Psoas muscle (tissue), 7 donors: ENCODE measurements at regions not wholly inside any gene's neighbourhood (a gene's known extent, or its start where the extent isn't known, plus 50 kb on each side); places are given as distances from the start of the nearest gene placed in this dataset.

Source experiments
- ATAC-seq, 4 donors: fragments of 200-7000 bp; cut with Tn5 transposase; one replicate each; pipeline ENCODE4 v1.9.1; 2020; ENCODE audit warnings: moderate library complexity in 3 of 4, mild to moderate bottlenecking in 2 of 4
- DNase-seq, 2 donors: peaks; one replicate each; pipeline ENCODE4 v3.0.0-alpha.2; 2020
- H3K27ac ChIP-seq: fragments of 200-600 bp; one replicate; pipeline ENCODE4 v1.8.0; 2022
- H3K27me3 ChIP-seq, 3 donors: fragments of 200-600 bp in 1 of 3; one replicate each; pipeline versions ENCODE4 v1.6.1 to v1.8.0; 2013 to 2022; ENCODE audit warnings: low read length in 2 of 3, mild to moderate bottlenecking in 2 of 3, moderate library complexity in 1 of 3; ENCODE audit not compliant: insufficient read depth in 3 of 3
- H3K36me3 ChIP-seq, 2 donors: fragments of 200-600 bp in 1 of 2; one replicate each; pipeline versions ENCODE4 v1.6.1 to v1.8.0; 2013 to 2022; ENCODE audit warnings: low read depth in 1 of 2, mild to moderate bottlenecking in 1 of 2, moderate library complexity in 1 of 2; ENCODE audit not compliant: insufficient read depth in 1 of 2
- H3K4me1 ChIP-seq: fragments of 200-600 bp; one replicate; pipeline ENCODE4 v1.8.0; 2022
- H3K4me3 ChIP-seq: fragments of 200-600 bp; one replicate; pipeline ENCODE4 v1.8.0; 2022; ENCODE audit warnings: mild to moderate bottlenecking
- H3K9me3 ChIP-seq: fragments of 200-600 bp; one replicate; pipeline ENCODE4 v1.8.0; 2022
- CTCF ChIP-seq: fragments of 200-600 bp; IDR thresholded peaks from one replicate; pipeline ENCODE4 v1.8.0; 2022; ENCODE audit warnings: antibody characterized with exemption
- WGBS, 3 donors: extraction: QIAGEN DNeasy Blood & Tissue Kit; methylation state at CpG; one replicate each; pipeline versions ENCODE4 v1.1.6 to v1.1.7; 2013; 5-methylcytosine and 5-hydroxymethylcytosine counted together
- intact Hi-C, 2 donors: fragments of 100-400 bp; cut with DNase I; formaldehyde crosslinking; loops; one replicate each; pipeline versions ENCODE4 v1.11.0 to v1.14.2; 2022
- donor health status: healthy with polysubstance abuse.
- donor health status: DM: no; HTN: no; CAD: no; lungs with moderate emphysema.
- donor health status: Bipolar disorder and iron deficiency.
- donor health status: healthy.
- donor health status: DM: yes; HTN: yes; CAD: no.
- donor health status: DM: no; HTN: no; CAD: no.
- donor health status: DM: yes; HTN: yes; CAD: no.

- WGBS, 3 donors: 77 to 83% (median 79%) methylated on average over 5 of the region's 5 CpGs
- ATAC-seq (no peak), DNase-seq (no peak)
- intact Hi-C loops: no loop called here
- Histone ChIP-seq H3K4me3 (no peak overlapping the region), H3K9me3 (no peaks in the 10 kb centered on the region), H3K27ac (no peak overlapping the region), H3K4me1 (no peaks in the 10 kb centered on the region), H3K36me3 (no peaks in the 10 kb centered on the region), H3K27me3 (no peaks in the 10 kb centered on the region)
- TF ChIP-seq CTCF: no peak
Observed at GRCh38 chr9:73056245-73056644, 95.4 kb upstream of the ANXA1 start.

GRCh38 chr9:73054091-73054490, 97.6 kb upstream of the ANXA1 start:
- no peaks in the 10 kb centered on the region for H3K36me3 ChIP-seq
- no peak overlapping the region for H3K4me3 ChIP-seq
- no peak for DNase-seq
- H3K4me1 ChIP-seq: peaks cover 12% of the 10 kb centered on the region
- H3K27ac ChIP-seq: no peak overlapping the region
- no peaks in the 10 kb centered on the region for H3K9me3 ChIP-seq
- intact Hi-C loops: no loop called here
- H3K27me3 ChIP-seq: no peaks in the 10 kb centered on the region
- no peak for TF ChIP-seq CTCF
- ATAC-seq: no peak

- DNase-seq (no peak), ATAC-seq (no peak)
- Histone ChIP-seq H3K9me3 (no peaks in the 10 kb centered on the region), H3K4me3 (no peak overlapping the region), H3K36me3 (no peaks in the 10 kb centered on the region), H3K4me1 (peaks cover 12% of the 10 kb centered on the region), H3K27me3 (no peaks in the 10 kb centered on the region), H3K27ac (no peak overlapping the region)
- 58 to 76% (median 61%) methylated on average over 1 of the region's 1 CpG for WGBS, 3 donors
- no peak for TF ChIP-seq CTCF
- intact Hi-C loops: no loop called here
Observed at GRCh38 chr9:73053543-73053942, 98.1 kb upstream of the ANXA1 start.

GRCh38 chr9:73050887-73051550, 98.2 kb upstream of the ALDH1A1 start:
- Histone ChIP-seq H3K27ac (no peak overlapping the region), H3K27me3 (no peaks in the 10 kb centered on the region), H3K4me3 (no peak overlapping the region), H3K36me3 (no peaks in the 10 kb centered on the region), H3K4me1 (peaks cover 12% of the 10 kb centered on the region), H3K9me3 (no peaks in the 10 kb centered on the region)
- intact Hi-C loops: no loop called here
- ATAC-seq: no peak
- TF ChIP-seq CTCF: no peak
- WGBS, 3 donors: 32 to 52% (median 38%) methylated on average over 7 of the region's 7 CpGs
- DNase-seq: no peak
